Suprapubic skin (tissue), 3 donors: ENCODE measurements at regions not wholly inside any gene's neighbourhood (a gene's known extent, or its start where the extent isn't known, plus 50 kb on each side); places are given as distances from the start of the nearest gene placed in this dataset.

Experiments
- POLR2A ChIP-seq, 2 donors: fragments of 450-650 bp; IDR thresholded peaks; one replicate each; pipeline ENCODE4 v1.6.1; 2017; ENCODE audit warnings: antibody characterized with exemption in 2 of 2, mild to moderate bottlenecking in 2 of 2, moderate library complexity in 2 of 2
- TF ChIP-seq, protein P1 (sequence below), 2 donors: fragments of 200-600 bp in 1 of 2; fragments of 450-650 bp in 1 of 2; sonication (generic) in 1 of 2; IDR thresholded peaks; one replicate each; pipeline ENCODE4 v1.5.1; 2016 to 2019; ENCODE audit warnings: antibody characterized with exemption in 2 of 2, mild to moderate bottlenecking in 1 of 2, moderate library complexity in 1 of 2

- TF ChIP-seq, protein P1, sequence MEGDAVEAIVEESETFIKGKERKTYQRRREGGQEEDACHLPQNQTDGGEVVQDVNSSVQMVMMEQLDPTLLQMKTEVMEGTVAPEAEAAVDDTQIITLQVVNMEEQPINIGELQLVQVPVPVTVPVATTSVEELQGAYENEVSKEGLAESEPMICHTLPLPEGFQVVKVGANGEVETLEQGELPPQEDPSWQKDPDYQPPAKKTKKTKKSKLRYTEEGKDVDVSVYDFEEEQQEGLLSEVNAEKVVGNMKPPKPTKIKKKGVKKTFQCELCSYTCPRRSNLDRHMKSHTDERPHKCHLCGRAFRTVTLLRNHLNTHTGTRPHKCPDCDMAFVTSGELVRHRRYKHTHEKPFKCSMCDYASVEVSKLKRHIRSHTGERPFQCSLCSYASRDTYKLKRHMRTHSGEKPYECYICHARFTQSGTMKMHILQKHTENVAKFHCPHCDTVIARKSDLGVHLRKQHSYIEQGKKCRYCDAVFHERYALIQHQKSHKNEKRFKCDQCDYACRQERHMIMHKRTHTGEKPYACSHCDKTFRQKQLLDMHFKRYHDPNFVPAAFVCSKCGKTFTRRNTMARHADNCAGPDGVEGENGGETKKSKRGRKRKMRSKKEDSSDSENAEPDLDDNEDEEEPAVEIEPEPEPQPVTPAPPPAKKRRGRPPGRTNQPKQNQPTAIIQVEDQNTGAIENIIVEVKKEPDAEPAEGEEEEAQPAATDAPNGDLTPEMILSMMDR (IDR thresholded peaks at IDR 0.05), result no peak
- no peak for TF ChIP-seq POLR2A (IDR thresholded peaks at IDR 0.05)
Measured at GRCh38 chr12:89777733-89778379, 69.2 kb upstream of the ATP2B1 start.
